H1 (cell line): ENCODE measurements at regions not wholly inside any gene's neighbourhood (a gene's known extent, or its start where the extent isn't known, plus 50 kb on each side); places are given as distances from the start of the nearest gene placed in this dataset.

Experiments
- CTCF ChIA-PET: fragments of 300-600 bp; sonication (Branson Sonifier 250); formaldehyde crosslinking; loops from one replicate; lab custom pipeline; 2021; ENCODE audit not compliant: partially characterized antibody; lab: Charles Lee
- POLR2A ChIA-PET: fragments of 300-600 bp; sonication (Branson Sonifier 250); formaldehyde crosslinking; loops from one replicate; lab custom pipeline; 2021; ENCODE audit warnings: inconsistent platforms; ENCODE audit not compliant: partially characterized antibody; lab: Charles Lee
- DNase-seq, 2 experiments: peaks; one replicate each; pipeline versions ENCODE4 v3.0.0 to v3.0.0-alpha.2; 2010 to 2022; ENCODE audit warnings: low spot score in 2 of 2, low read depth in 1 of 2, mixed read lengths in 1 of 2
- FAIRE-seq: peaks from 2 replicates; lab custom pipeline; 2011; peaks lifted over from hg19 to GRCh38; lab: Jason Lieb, UNC
- H2AFZ ChIP-seq: 2 replicates; pipeline ENCODE4 v1.8.1; 2012; ENCODE audit warnings: low read length, inconsistent platforms
- H2AK5ac ChIP-seq: 2 replicates; pipeline ENCODE4 v1.6.1; 2013; ENCODE audit warnings: low read depth, low read length
- H2BK120ac ChIP-seq: replicated peaks from 2 replicates; pipeline ENCODE3; 2013; ENCODE audit warnings: low read depth, low read length, inconsistent platforms
- H2BK12ac ChIP-seq: 2 replicates; pipeline ENCODE4 v1.6.1; 2013; ENCODE audit warnings: low read depth, low read length
- H2BK15ac ChIP-seq: 2 replicates; pipeline ENCODE4 v1.6.1; 2013; ENCODE audit warnings: low read length
- H2BK20ac ChIP-seq: 2 replicates; pipeline ENCODE4 v1.6.1; 2013; ENCODE audit warnings: low read length
- H2BK5ac ChIP-seq: 2 replicates; pipeline ENCODE4 v1.6.1; 2013; ENCODE audit warnings: low read depth, low read length
- H3K14ac ChIP-seq: 2 replicates; pipeline ENCODE4 v1.6.1; 2013; ENCODE audit warnings: inconsistent platforms; ENCODE audit not compliant: insufficient read length
- H3K18ac ChIP-seq: 2 replicates; pipeline ENCODE4 v1.6.1; 2013; ENCODE audit warnings: low read length; ENCODE audit errors: extremely low read depth
- H3K23ac ChIP-seq: 2 replicates; pipeline ENCODE4 v1.6.1; 2013; ENCODE audit warnings: inconsistent platforms; ENCODE audit not compliant: insufficient read length
- H3K23me2 ChIP-seq: 2 replicates; pipeline ENCODE4 v1.6.1; 2013; ENCODE audit warnings: low read depth, low read length
- H3K27ac ChIP-seq: 2 replicates; pipeline ENCODE4 v1.6.1; 2011; ENCODE audit warnings: low read depth, low read length, inconsistent platforms
- H3K27me3 ChIP-seq, 4 experiments: replicated peaks in 1 of 4; 1 replicate in 1 of 4; 2 replicates in 3 of 4; pipeline versions ENCODE4 v1.6.1 to v1.8.1; 2011 to 2013; ENCODE audit warnings: low read length in 3 of 4, mild to moderate bottlenecking in 3 of 4, inconsistent platforms in 2 of 4, mixed read lengths in 2 of 4, moderate library complexity in 1 of 4; ENCODE audit not compliant: control insufficient read depth in 3 of 4, insufficient read depth in 3 of 4; ENCODE audit errors: extremely low read depth in 1 of 4
- H3K36me3 ChIP-seq, 4 experiments: 2 replicates each; pipeline versions ENCODE4 v1.6.1 to v1.8.1; 2011 to 2013; ENCODE audit warnings: mild to moderate bottlenecking in 4 of 4, low read length in 3 of 4, moderate library complexity in 2 of 4, control low read depth in 1 of 4, inconsistent platforms in 1 of 4; ENCODE audit not compliant: insufficient read depth in 4 of 4, control insufficient read depth in 2 of 4
- H3K4ac ChIP-seq: replicated peaks from 2 replicates; pipeline ENCODE3; 2013; ENCODE audit warnings: low read length, low read depth, mixed read lengths, inconsistent platforms; ENCODE audit not compliant: insufficient read length
- H3K4me1 ChIP-seq, 4 experiments: replicated peaks in 1 of 4; 1 replicate in 1 of 4; 2 replicates in 3 of 4; pipeline versions ENCODE4 v1.6.1 to v1.8.1; 2011 to 2013; ENCODE audit warnings: low read length in 3 of 4, inconsistent platforms in 2 of 4, mixed read lengths in 1 of 4; ENCODE audit not compliant: insufficient read depth in 4 of 4, control insufficient read depth in 3 of 4
- H3K4me2 ChIP-seq, 2 experiments: 2 replicates each; pipeline versions ENCODE4 v1.6.1 to v1.8.1; 2011 to 2013; ENCODE audit warnings: low read depth in 2 of 2, low read length in 2 of 2, control low read depth in 1 of 2, inconsistent platforms in 1 of 2, mild to moderate bottlenecking in 1 of 2; ENCODE audit not compliant: insufficient read depth in 1 of 2
- H3K4me3 ChIP-seq, 4 experiments: fragments of 200-600, 300-600 bp in 1 of 4; sonication (generic), shearing (Covaris generic), sonication (Bioruptor Twin) in 1 of 4; 2 replicates each; pipeline versions ENCODE4 v1.5.1 to v1.8.1; 2011 to 2016; ENCODE audit warnings: low read length in 4 of 4, low read depth in 3 of 4, control low read depth in 2 of 4, inconsistent platforms in 2 of 4, mild to moderate bottlenecking in 2 of 4, mixed read lengths in 1 of 4, moderate library complexity in 1 of 4; ENCODE audit not compliant: insufficient read depth in 2 of 4; ENCODE audit errors: extremely low read depth in 1 of 4
- H3K56ac ChIP-seq: replicated peaks from 2 replicates; pipeline ENCODE3; 2013; ENCODE audit warnings: low read depth, mild to moderate bottlenecking, mixed read lengths, low read length, inconsistent platforms; ENCODE audit not compliant: insufficient read length
- H3K79me1 ChIP-seq: 2 replicates; pipeline ENCODE4 v1.6.1; 2013; ENCODE audit warnings: low read depth, low read length, control low read depth
- H3K79me2 ChIP-seq, 2 experiments: 2 replicates each; pipeline versions ENCODE4 v1.6.1 to v1.8.1; 2012 to 2013; ENCODE audit warnings: low read length in 2 of 2, mild to moderate bottlenecking in 2 of 2, inconsistent platforms in 1 of 2; ENCODE audit not compliant: insufficient read depth in 2 of 2, control insufficient read depth in 1 of 2
- H3K9ac ChIP-seq, 4 experiments: replicated peaks in 1 of 4; 1 replicate in 1 of 4; 2 replicates in 3 of 4; pipeline versions ENCODE4 v1.6.1 to v1.8.1; 2011 to 2013; ENCODE audit warnings: low read depth in 3 of 4, low read length in 3 of 4, control low read depth in 2 of 4, mild to moderate bottlenecking in 2 of 4, moderate library complexity in 2 of 4, inconsistent platforms in 1 of 4; ENCODE audit errors: extremely low read depth in 1 of 4
- H3K9me3 ChIP-seq, 2 experiments: 2 replicates each; pipeline versions ENCODE4 v1.6.1 to v1.8.1; 2012 to 2013; ENCODE audit warnings: mild to moderate bottlenecking in 2 of 2, moderate library complexity in 2 of 2, control low read depth in 1 of 2, inconsistent platforms in 1 of 2, low read depth in 1 of 2, low read length in 1 of 2, mixed read lengths in 1 of 2; ENCODE audit not compliant: insufficient read depth in 2 of 2
- H4K20me1 ChIP-seq, 2 experiments: replicated peaks in 1 of 2; 2 replicates each; pipeline versions ENCODE3 to v1.8.1; 2011 to 2013; ENCODE audit warnings: inconsistent platforms in 2 of 2, low read length in 2 of 2, mild to moderate bottlenecking in 1 of 2; ENCODE audit not compliant: insufficient read depth in 2 of 2, control insufficient read depth in 1 of 2
- H4K5ac ChIP-seq: 2 replicates; pipeline ENCODE4 v1.6.1; 2013; ENCODE audit warnings: low read length, low read depth, mixed read lengths, inconsistent platforms; ENCODE audit not compliant: insufficient read length
- H4K8ac ChIP-seq: 2 replicates; pipeline ENCODE4 v1.8.0; 2013; ENCODE audit warnings: mild to moderate bottlenecking, moderate library complexity, low read length, inconsistent platforms; ENCODE audit not compliant: insufficient read depth; ENCODE audit errors: extremely low read depth
- H4K91ac ChIP-seq: replicated peaks from 2 replicates; pipeline ENCODE3; 2013; ENCODE audit warnings: low read length, mixed read lengths, inconsistent platforms; ENCODE audit not compliant: insufficient read length
- CBX5 ChIP-seq: fragments of 300-800, 300-1000 bp; sonication (generic); IDR thresholded peaks from 2 replicates; pipeline ENCODE4 v1.7.1; 2016; ENCODE audit warnings: antibody characterized with exemption, low read length, low read depth
- CBX8 ChIP-seq: fragments of 300-800, 300-1000 bp; sonication (generic); IDR thresholded peaks from 2 replicates; pipeline ENCODE4 v1.7.1; 2016; ENCODE audit warnings: low read depth, low read length, borderline replicate concordance
- HDAC6 ChIP-seq: IDR thresholded peaks from one replicate; pipeline ENCODE4 v1.7.1; 2012; ENCODE audit warnings: low read depth, mild to moderate bottlenecking, inconsistent platforms, low read length, moderate library complexity
- NRF1 ChIP-seq: IDR thresholded peaks from 2 replicates; pipeline ENCODE4 v1.6.1; 2011; ENCODE audit warnings: mild to moderate bottlenecking, low read depth, low read length, improper control_type of control experiment
- POLR2A ChIP-seq, 2 experiments: IDR thresholded peaks; 1 replicate in 1 of 2; 2 replicates in 1 of 2; pipeline ENCODE4 v1.6.1; 2011; ENCODE audit warnings: low read depth in 2 of 2, low read length in 2 of 2, mild to moderate bottlenecking in 2 of 2; ENCODE audit errors: control extremely low read depth in 1 of 2
- POU5F1 ChIP-seq: IDR thresholded peaks from 2 replicates; pipeline ENCODE4 v1.6.1; 2011; ENCODE audit warnings: low read depth, mild to moderate bottlenecking, low read length, moderate library complexity
- RXRA ChIP-seq: IDR thresholded peaks from 2 replicates; pipeline ENCODE4 v1.6.1; 2011; ENCODE audit warnings: low read depth, mild to moderate bottlenecking, low read length, moderate library complexity; ENCODE audit not compliant: insufficient read depth
- SP2 ChIP-seq: IDR thresholded peaks from 2 replicates; pipeline ENCODE4 v1.6.1; 2012; ENCODE audit warnings: mild to moderate bottlenecking, low read length, inconsistent platforms
- SRF ChIP-seq: IDR thresholded peaks from 2 replicates; pipeline ENCODE4 v1.6.1; 2011; ENCODE audit warnings: mild to moderate bottlenecking, low read depth, low read length, moderate library complexity
- TAF7 ChIP-seq: optimal IDR thresholded peaks from 2 replicates; pipeline ENCODE3; 2011; ENCODE audit warnings: low read depth, mild to moderate bottlenecking, inconsistent platforms, low read length, moderate library complexity, borderline replicate concordance
- TBP ChIP-seq: IDR thresholded peaks from 2 replicates; pipeline ENCODE4 v1.6.1; 2011; ENCODE audit warnings: low read depth, low read length, improper control_type of control experiment
- TEAD4 ChIP-seq: IDR thresholded peaks from 2 replicates; pipeline ENCODE4 v1.6.1; 2012; ENCODE audit warnings: low read depth, low read length, inconsistent platforms, mixed read lengths
- WGBS, 2 experiments: shearing (Covaris generic) in 1 of 2; methylation state at CpG; one replicate each; pipeline versions ENCODE4 v1.1.6 to v1.1.7; 2013 to 2015; ENCODE audit warnings: low lambda C conversion rate in 2 of 2, mixed read lengths in 2 of 2, inconsistent platforms in 1 of 2, low coverage in 1 of 2, missing lambda C conversion rate in 1 of 2; ENCODE audit not compliant: insufficient replicate concordance in 2 of 2, insufficient coverage in 1 of 2, insufficient read length in 1 of 2; ENCODE audit errors: extremely low coverage in 1 of 2, missing lambda C conversion rate in 1 of 2; 5-methylcytosine and 5-hydroxymethylcytosine counted together

DNA sequence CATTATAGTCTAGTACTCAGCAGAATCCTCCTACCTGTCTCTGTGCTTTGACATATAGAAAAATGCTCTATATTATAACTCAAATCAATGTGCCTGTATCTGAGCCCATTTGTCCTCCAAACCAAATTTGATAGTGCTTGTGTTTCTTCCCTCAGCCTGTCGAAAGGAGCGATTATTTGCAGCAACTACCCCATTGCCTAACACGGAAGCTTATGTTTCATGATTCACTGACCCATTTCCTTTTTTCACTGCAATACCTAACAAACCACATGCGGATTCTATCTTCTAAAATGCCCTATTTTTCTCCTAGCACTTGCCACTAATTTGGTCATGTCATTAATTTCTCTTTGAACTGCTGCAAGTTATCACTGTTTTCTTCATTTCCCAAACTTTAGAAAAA, 1220.6 kb upstream of the CADM2 start:
- FAIRE-seq: no peak
- H4K91ac ChIP-seq: no peak overlapping the region
- H3K27me3 ChIP-seq: no peaks in the 10 kb centered on the region
- no peak overlapping the region for H2AFZ ChIP-seq
- POLR2A ChIA-PET: no interaction called here
- no peak overlapping the region for H3K4me2 ChIP-seq
- H4K5ac ChIP-seq: no peak overlapping the region
- no peaks in the 10 kb centered on the region for H3K36me3 ChIP-seq
- H3K9ac ChIP-seq: no peak overlapping the region
- H2BK15ac ChIP-seq: no peak overlapping the region
- no peaks in the 10 kb centered on the region for H4K20me1 ChIP-seq
- no peak for TF ChIP-seq CBX8
- TF ChIP-seq POU5F1: no peak
- no peak for TF ChIP-seq TAF7
- no peak for TF ChIP-seq TBP
- no peak for TF ChIP-seq SP2
- no peak for TF ChIP-seq SRF
- no peak for TF ChIP-seq HDAC6
- TF ChIP-seq NRF1: no peak
- TF ChIP-seq TEAD4: no peak
- no peak for TF ChIP-seq POLR2A (IDR thresholded peaks at IDR 0.05; ENCODE audit: control extremely low read depth in 1 of 2, low read depth in 2 of 2, low read length in 2 of 2)
- TF ChIP-seq RXRA: no peak
- TF ChIP-seq CBX5: no peak
- no peak overlapping the region for H2BK12ac ChIP-seq
- no peak overlapping the region for H3K27ac ChIP-seq
- no peak overlapping the region for H3K14ac ChIP-seq
- H2AK5ac ChIP-seq: no peak overlapping the region
- no peak overlapping the region for H3K4ac ChIP-seq
- H3K23me2 ChIP-seq: no peaks in the 10 kb centered on the region
- H3K23ac ChIP-seq: no peak overlapping the region
- H2BK120ac ChIP-seq: no peak overlapping the region
- no peak overlapping the region for H2BK5ac ChIP-seq
- H4K8ac ChIP-seq: no peak overlapping the region
- H3K4me1 ChIP-seq: no peaks in the 10 kb centered on the region
- H3K56ac ChIP-seq: no peak overlapping the region
- CTCF ChIA-PET: no interaction called here
- no peaks in the 10 kb centered on the region for H3K79me2 ChIP-seq
- no peak overlapping the region for H3K18ac ChIP-seq
- no peak for DNase-seq
- no peak overlapping the region for H3K4me3 ChIP-seq
- WGBS, 2 experiments: 93% methylated on average over 4 of the region's 4 CpGs; no CpG with 5 or more reads in 1 of the 2 experiments
- no peaks in the 10 kb centered on the region for H3K79me1 ChIP-seq
- no peaks in the 10 kb centered on the region for H3K9me3 ChIP-seq
- no peak overlapping the region for H2BK20ac ChIP-seq
